HepG2 (cell line): ENCODE measurements at regions not wholly inside any gene's neighbourhood (a gene's known extent, or its start where the extent isn't known, plus 50 kb on each side); places are given as distances from the start of the nearest gene placed in this dataset.

Source experiments
- ATAC-seq: fragments of 200-7000 bp; cut with Tn5 transposase; 3 replicates; pipeline ENCODE4 v1.9.1; 2020; ENCODE audit warnings: mild to moderate bottlenecking, moderate library complexity
- BruUV-seq: library from RNA; stranded (reverse); fragments of 400-500 nt; replicated peaks from 2 replicates; lab custom pipeline; 2021; lab: Mats Ljungman, UMichigan
- CTCF ChIA-PET: fragments of 300-600 bp; formaldehyde crosslinking; extraction: SDS; loops from one replicate; lab custom pipeline; 2021; ENCODE audit warnings: low total read pairs, inconsistent platforms, low intra/inter-chr PET ratio; lab: Yijun Ruan, JAX
- POLR2A ChIA-PET: fragments of 350-600 bp; sonication (Branson Sonifier 250); formaldehyde crosslinking; loops from one replicate; lab custom pipeline; 2020; ENCODE audit warnings: antibody characterized with exemption, inconsistent platforms; lab: Yijun Ruan, JAX
- DNase-seq: peaks from one replicate; pipeline ENCODE4 v3.0.0-alpha.2; 2015; ENCODE audit warnings: low spot score
- FAIRE-seq: peaks from 3 replicates; lab custom pipeline; 2011; peaks lifted over from hg19 to GRCh38; lab: Jason Lieb, UNC
- H2AFZ ChIP-seq: one replicate; pipeline ENCODE4 v1.6.1; 2011; ENCODE audit warnings: low read length, inconsistent platforms
- H3K27ac ChIP-seq: fragments of 300-600 bp; 3 replicates; pipeline ENCODE4 v1.8.0; 2011; ENCODE audit warnings: mixed run types, mild to moderate bottlenecking, mixed read lengths, low read length, inconsistent platforms; ENCODE audit not compliant: insufficient read depth; ENCODE audit errors: extremely low read length
- H3K27me3 ChIP-seq, 2 experiments: fragments of 200-600 bp in 1 of 2; 2 replicates in 1 of 2; 3 replicates in 1 of 2; pipeline versions ENCODE4 v1.6.0 to v1.8.0; 2011; ENCODE audit warnings: low read length in 2 of 2, mild to moderate bottlenecking in 2 of 2, moderate library complexity in 2 of 2, inconsistent platforms in 1 of 2; ENCODE audit not compliant: insufficient read depth in 2 of 2, control insufficient read depth in 1 of 2
- H3K36me3 ChIP-seq, 2 experiments: fragments of 200-600 bp in 1 of 2; replicated peaks in 1 of 2; 2 replicates in 1 of 2; 3 replicates in 1 of 2; pipeline versions ENCODE4 v1.5.1 to v1.8.0; 2011; ENCODE audit warnings: low read length in 2 of 2, inconsistent platforms in 1 of 2; ENCODE audit not compliant: insufficient read depth in 2 of 2, control insufficient read depth in 1 of 2
- H3K4me1 ChIP-seq: 2 replicates; pipeline ENCODE4 v1.5.1; 2012; ENCODE audit warnings: low read length, inconsistent platforms; ENCODE audit not compliant: insufficient read depth
- H3K4me2 ChIP-seq: 2 replicates; pipeline ENCODE4 v1.6.0; 2011; ENCODE audit warnings: low read depth, low read length, inconsistent platforms
- H3K4me3 ChIP-seq, 3 experiments: fragments of 200-600 bp in 1 of 3; sonication (generic), shearing (Covaris generic) in 1 of 3; replicated peaks in 1 of 3; 2 replicates each; pipeline ENCODE4 v1.5.1; 2011 to 2016; ENCODE audit warnings: low read length in 3 of 3, inconsistent platforms in 2 of 3, low read depth in 2 of 3, mild to moderate bottlenecking in 2 of 3, control low read depth in 1 of 3, mixed read lengths in 1 of 3; ENCODE audit not compliant: insufficient read depth in 1 of 3
- H3K79me2 ChIP-seq: one replicate; pipeline ENCODE4 v1.6.1; 2011; ENCODE audit warnings: low read length, inconsistent platforms; ENCODE audit not compliant: insufficient read depth
- H3K9ac ChIP-seq: 2 replicates; pipeline ENCODE4 v1.6.0; 2011; ENCODE audit warnings: mild to moderate bottlenecking, low read depth, low read length, inconsistent platforms; ENCODE audit not compliant: insufficient read depth
- H3K9me3 ChIP-seq: 2 replicates; pipeline ENCODE4 v1.5.1; 2012; ENCODE audit warnings: mild to moderate bottlenecking, low read length
- H4K20me1 ChIP-seq: 2 replicates; pipeline ENCODE4 v1.6.0; 2011; ENCODE audit warnings: inconsistent platforms, mild to moderate bottlenecking, low read length, moderate library complexity; ENCODE audit not compliant: insufficient read depth
- ARNT ChIP-seq: fragments of 450-650 bp; IDR thresholded peaks from 2 replicates; pipeline ENCODE4 v1.6.1; 2017
- RFX3 ChIP-seq: IDR thresholded peaks from 2 replicates; pipeline ENCODE4 v1.6.1; 2016; ENCODE audit warnings: missing biosample characterization, missing genetic modification reagents
- SOX5 ChIP-seq: IDR thresholded peaks from 2 replicates; pipeline ENCODE4 v1.6.1; 2016; ENCODE audit warnings: borderline replicate concordance
- TERF1 ChIP-seq: sonication (generic); formaldehyde crosslinking; IDR thresholded peaks from 2 replicates; pipeline ENCODE4 v1.8.0; 2022; ENCODE audit warnings: mild to moderate bottlenecking, missing genetic modification reagents, moderate library complexity
- ZEB1 ChIP-seq: IDR thresholded peaks from 2 replicates; pipeline ENCODE4 v1.6.1; 2012; ENCODE audit warnings: mild to moderate bottlenecking, low read depth, inconsistent platforms; ENCODE audit not compliant: insufficient replicate concordance
- ZNF136 ChIP-seq: sonication (generic); formaldehyde crosslinking; IDR thresholded peaks from 2 replicates; pipeline ENCODE4 v1.8.1; 2022; ENCODE audit warnings: low read depth, mild to moderate bottlenecking, moderate library complexity, missing genetic modification reagents
- ZNF276 ChIP-seq: sonication (generic); formaldehyde crosslinking; IDR thresholded peaks from 2 replicates; pipeline ENCODE4 v1.4.0; 2020; ENCODE audit warnings: mild to moderate bottlenecking, low read depth, missing genetic modification reagents
- WGBS: methylation state at CpG from one replicate; pipeline ENCODE4 v1.1.6; 2017; ENCODE audit warnings: low lambda C conversion rate; 5-methylcytosine and 5-hydroxymethylcytosine counted together
- in situ Hi-C: cut with HindIII; loops from 2 replicates; pipeline ENCODE4 v1.10.0; 2017; ENCODE audit warnings: low pct_unique_long_range_greater_than_20kb; ENCODE audit not compliant: extremely low pct_ligation_motif_present
- intact Hi-C: fragments of 100-400 bp; cut with micrococcal nuclease; formaldehyde crosslinking; loops from one replicate; pipeline ENCODE4 v1.10.0; 2022; ENCODE audit not compliant: unreplicated experiment
- TF ChIP-seq, protein P1 (sequence below): sonication (generic); formaldehyde crosslinking; IDR thresholded peaks from 2 replicates; pipeline ENCODE4 v1.5.0; 2020; ENCODE audit warnings: missing genetic modification reagents
- TF ChIP-seq, protein P2 (sequence below): sonication (generic); formaldehyde crosslinking; IDR thresholded peaks from 2 replicates; pipeline ENCODE4 v1.8.0; 2023; ENCODE audit warnings: mild to moderate bottlenecking, missing genetic modification reagents

- Histone ChIP-seq H3K36me3 (no peaks in the 10 kb centered on the region), H3K4me3 (no peak overlapping the region), H3K27me3 (no peaks in the 10 kb centered on the region), H2AFZ (no peak overlapping the region), H3K9me3 (no peaks in the 10 kb centered on the region), H3K4me2 (no peak overlapping the region)
- CTCF ChIA-PET: no interaction called here
- BruUV-seq: no TSS peak
- no peak for FAIRE-seq
- no peak for ATAC-seq
- intact Hi-C loops: no loop called here
- TF ChIP-seq ZNF136 (CRISPR knock-in tag) (no peak), SOX5 (CRISPR knock-in tag) (no peak), TERF1 (no peak), ZEB1 (no peak), RFX3 (CRISPR knock-in tag) (no peak), ZNF276 (CRISPR knock-in tag) (no peak), ARNT (no peak)
- TF ChIP-seq, protein P1, sequence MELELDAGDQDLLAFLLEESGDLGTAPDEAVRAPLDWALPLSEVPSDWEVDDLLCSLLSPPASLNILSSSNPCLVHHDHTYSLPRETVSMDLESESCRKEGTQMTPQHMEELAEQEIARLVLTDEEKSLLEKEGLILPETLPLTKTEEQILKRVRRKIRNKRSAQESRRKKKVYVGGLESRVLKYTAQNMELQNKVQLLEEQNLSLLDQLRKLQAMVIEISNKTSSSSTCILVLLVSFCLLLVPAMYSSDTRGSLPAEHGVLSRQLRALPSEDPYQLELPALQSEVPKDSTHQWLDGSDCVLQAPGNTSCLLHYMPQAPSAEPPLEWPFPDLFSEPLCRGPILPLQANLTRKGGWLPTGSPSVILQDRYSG: no peak
- TF ChIP-seq, protein P2, sequence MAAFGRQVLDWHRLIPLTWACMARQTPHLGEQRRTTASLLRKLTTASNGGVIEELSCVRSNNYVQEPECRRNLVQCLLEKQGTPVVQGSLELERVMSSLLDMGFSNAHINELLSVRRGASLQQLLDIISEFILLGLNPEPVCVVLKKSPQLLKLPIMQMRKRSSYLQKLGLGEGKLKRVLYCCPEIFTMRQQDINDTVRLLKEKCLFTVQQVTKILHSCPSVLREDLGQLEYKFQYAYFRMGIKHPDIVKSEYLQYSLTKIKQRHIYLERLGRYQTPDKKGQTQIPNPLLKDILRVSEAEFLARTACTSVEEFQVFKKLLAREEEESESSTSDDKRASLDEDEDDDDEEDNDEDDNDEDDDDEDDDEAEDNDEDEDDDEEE (CRISPR knock-in tag): no peak
- TF ChIP-seq, all 625 proteins: peak for 0
- H4K20me1 ChIP-seq: no peaks in the 10 kb centered on the region
- DNase-seq: no peak
- no peaks in the 10 kb centered on the region for H3K79me2 ChIP-seq
- H3K9ac ChIP-seq: no peak overlapping the region
- H3K4me1 ChIP-seq: no peaks in the 10 kb centered on the region
- H3K27ac ChIP-seq: no peak overlapping the region
- POLR2A ChIA-PET: no interaction called here
- WGBS: 7% methylated on average over 2 of the region's 2 CpGs
- in situ Hi-C loops: no loop called here
Observed at GRCh38 chrX:122591546-122591945, 592.5 kb upstream of the GRIA3 start.
